Astrocyte (in vitro differentiated cells and primary cell): ENCODE measurements at regions not wholly inside any gene's neighbourhood (a gene's known extent, or its start where the extent isn't known, plus 50 kb on each side); places are given as distances from the start of the nearest gene placed in this dataset.
"Not testable (repeated sequence)": the region's sequence is repeated elsewhere in the genome, so short reads cannot be mapped to it uniquely, and the experiment has no call there.

Experiments used
- DNase-seq: peaks from one replicate; pipeline ENCODE4 v3.0.0-alpha.2; 2010; ENCODE audit warnings: low read depth
- FAIRE-seq: peaks from 2 replicates; lab custom pipeline; 2011; peaks lifted over from hg19 to GRCh38; lab: Jason Lieb, UNC
- H2AFZ ChIP-seq: 2 replicates; pipeline ENCODE4 v1.6.0; 2012; ENCODE audit warnings: low read depth, low read length, inconsistent platforms
- H3K27ac ChIP-seq: 2 replicates; pipeline ENCODE4 v1.5.1; 2011; ENCODE audit warnings: low read depth, low read length, inconsistent platforms
- H3K27me3 ChIP-seq: 2 replicates; pipeline ENCODE4 v1.6.0; 2011; ENCODE audit warnings: low read length, inconsistent platforms; ENCODE audit not compliant: insufficient read depth
- H3K36me3 ChIP-seq: 2 replicates; pipeline ENCODE4 v1.5.1; 2011; ENCODE audit warnings: low read length, inconsistent platforms; ENCODE audit not compliant: insufficient read depth
- H3K4me1 ChIP-seq: 2 replicates; pipeline ENCODE4 v1.5.1; 2011; ENCODE audit warnings: low read length, inconsistent platforms; ENCODE audit not compliant: insufficient read depth
- H3K4me2 ChIP-seq: 2 replicates; pipeline ENCODE4 v1.6.0; 2012; ENCODE audit warnings: low read length, inconsistent platforms
- H3K4me3 ChIP-seq: 2 replicates; pipeline ENCODE4 v1.5.1; 2011; ENCODE audit warnings: low read depth, mild to moderate bottlenecking, low read length, inconsistent platforms; ENCODE audit not compliant: insufficient read depth
- H3K79me2 ChIP-seq: 2 replicates; pipeline ENCODE4 v1.6.0; 2012; ENCODE audit warnings: mild to moderate bottlenecking, low read length, inconsistent platforms; ENCODE audit not compliant: insufficient read depth
- H3K9ac ChIP-seq: 2 replicates; pipeline ENCODE4 v1.6.0; 2012; ENCODE audit warnings: mild to moderate bottlenecking, low read length, inconsistent platforms
- H3K9me3 ChIP-seq: 2 replicates; pipeline ENCODE4 v1.5.1; 2012; ENCODE audit warnings: low read depth, mild to moderate bottlenecking, low read length, inconsistent platforms; ENCODE audit not compliant: insufficient read depth
- H4K20me1 ChIP-seq: 2 replicates; pipeline ENCODE4 v1.6.0; 2012; ENCODE audit warnings: low read length, inconsistent platforms; ENCODE audit not compliant: insufficient read depth
- H3K27ac Mint-ChIP-seq: one replicate; pipeline ENCODE4 v1.8.0; 2021; ENCODE audit warnings: mild to moderate bottlenecking, mixed read lengths; ENCODE audit not compliant: unreplicated experiment
- H3K27me3 Mint-ChIP-seq: one replicate; pipeline ENCODE4 v1.8.0; 2021; ENCODE audit warnings: low read depth, mixed read lengths; ENCODE audit not compliant: unreplicated experiment
- H3K36me3 Mint-ChIP-seq: one replicate; pipeline ENCODE4 v1.8.0; 2021; ENCODE audit warnings: low read depth, mixed read lengths; ENCODE audit not compliant: unreplicated experiment
- H3K4me1 Mint-ChIP-seq: one replicate; pipeline ENCODE4 v1.8.0; 2021; ENCODE audit warnings: low read depth, mixed read lengths; ENCODE audit not compliant: unreplicated experiment
- H3K4me3 Mint-ChIP-seq: one replicate; pipeline ENCODE4 v1.8.0; 2021; ENCODE audit warnings: mild to moderate bottlenecking, moderate library complexity, mixed read lengths; ENCODE audit not compliant: unreplicated experiment
- H3K9me3 Mint-ChIP-seq: one replicate; pipeline ENCODE4 v1.8.0; 2021; ENCODE audit warnings: mild to moderate bottlenecking, mixed read lengths; ENCODE audit not compliant: unreplicated experiment

GRCh38 chr21:5975719-5976118 lies 4545.7 kb upstream of the TPTE start:
- DNase-seq, H3K9me3 Mint-ChIP-seq, H3K27ac ChIP-seq, H3K9me3 ChIP-seq, H3K9ac ChIP-seq, H3K36me3 ChIP-seq, H3K36me3 Mint-ChIP-seq, H3K27me3 ChIP-seq, H3K4me3 Mint-ChIP-seq, H3K4me3 ChIP-seq, H2AFZ ChIP-seq, H3K4me1 ChIP-seq, H3K27me3 Mint-ChIP-seq, H3K4me1 Mint-ChIP-seq, H3K4me2 ChIP-seq, FAIRE-seq, H3K79me2 ChIP-seq, H4K20me1 ChIP-seq, H3K27ac Mint-ChIP-seq: not testable (repeated sequence)

DNA sequence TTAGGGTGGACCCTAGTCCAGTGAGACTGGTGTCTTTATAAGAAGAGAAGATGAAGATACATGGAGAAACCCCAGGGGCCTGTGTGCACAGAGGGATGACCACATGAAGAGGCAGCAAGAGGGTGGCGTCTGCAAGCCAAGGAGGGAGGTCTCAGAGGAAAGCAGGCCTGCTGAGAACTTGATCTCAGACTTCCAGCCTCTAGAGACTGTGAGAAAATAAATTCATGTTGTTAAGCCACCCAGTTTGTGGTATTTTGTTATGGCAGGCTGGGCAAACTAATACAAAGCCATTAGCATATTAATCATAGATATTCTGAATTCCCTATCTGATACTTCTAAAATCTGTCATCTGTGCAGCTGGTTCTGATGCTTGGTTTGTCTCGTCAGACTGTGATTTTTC lies 4523.8 kb upstream of the TPTE start:
- H4K20me1 ChIP-seq, H3K27ac ChIP-seq, FAIRE-seq, H3K4me1 ChIP-seq, H3K27me3 Mint-ChIP-seq, H2AFZ ChIP-seq, H3K27ac Mint-ChIP-seq, H3K27me3 ChIP-seq, H3K79me2 ChIP-seq, H3K4me2 ChIP-seq, H3K4me3 ChIP-seq, H3K36me3 ChIP-seq, H3K36me3 Mint-ChIP-seq, H3K4me3 Mint-ChIP-seq, H3K9ac ChIP-seq, H3K9me3 ChIP-seq, DNase-seq, H3K9me3 Mint-ChIP-seq, H3K4me1 Mint-ChIP-seq: not testable (repeated sequence)

- H4K20me1 ChIP-seq, H3K4me2 ChIP-seq, H3K27me3 Mint-ChIP-seq, H3K36me3 Mint-ChIP-seq, FAIRE-seq, H3K4me1 ChIP-seq, H3K27me3 ChIP-seq, H3K27ac Mint-ChIP-seq, H3K27ac ChIP-seq, H3K9me3 ChIP-seq, H3K4me3 Mint-ChIP-seq, H3K9me3 Mint-ChIP-seq, H2AFZ ChIP-seq, H3K79me2 ChIP-seq, H3K4me3 ChIP-seq, H3K36me3 ChIP-seq, H3K9ac ChIP-seq, DNase-seq, H3K4me1 Mint-ChIP-seq: not testable (repeated sequence)
Measured at GRCh38 chr21:6015422-6016057, 4505.8 kb upstream of the TPTE start.

GRCh38 chr21:6020460-6020859 lies 4500.9 kb upstream of the TPTE start:
- not testable (repeated sequence) for H3K4me3 Mint-ChIP-seq, H3K4me2 ChIP-seq, H3K4me3 ChIP-seq, H2AFZ ChIP-seq, H3K9me3 ChIP-seq, H3K27me3 Mint-ChIP-seq, H4K20me1 ChIP-seq, H3K79me2 ChIP-seq, H3K9me3 Mint-ChIP-seq, H3K27ac Mint-ChIP-seq, H3K9ac ChIP-seq, H3K4me1 Mint-ChIP-seq, H3K36me3 ChIP-seq, H3K36me3 Mint-ChIP-seq, H3K27me3 ChIP-seq, FAIRE-seq, H3K27ac ChIP-seq, H3K4me1 ChIP-seq, DNase-seq

- not testable (repeated sequence) for H4K20me1 ChIP-seq, H3K27ac ChIP-seq, H3K27me3 Mint-ChIP-seq, H3K36me3 ChIP-seq, H3K27ac Mint-ChIP-seq, H3K27me3 ChIP-seq, H3K79me2 ChIP-seq, H3K36me3 Mint-ChIP-seq, H3K4me2 ChIP-seq, FAIRE-seq, H3K4me1 ChIP-seq, H3K9me3 Mint-ChIP-seq, H3K9me3 ChIP-seq, H3K9ac ChIP-seq, H3K4me3 ChIP-seq, DNase-seq, H2AFZ ChIP-seq, H3K4me1 Mint-ChIP-seq, H3K4me3 Mint-ChIP-seq
Measured at GRCh38 chr21:6020953-6021716, 4500.2 kb upstream of the TPTE start.

GRCh38 chr21:6021717-6022270 lies 4499.6 kb upstream of the TPTE start:
- not testable (repeated sequence) for H3K4me2 ChIP-seq, H3K36me3 Mint-ChIP-seq, H3K4me3 ChIP-seq, H3K9me3 ChIP-seq, H3K27ac Mint-ChIP-seq, H3K36me3 ChIP-seq, H3K27ac ChIP-seq, H4K20me1 ChIP-seq, H3K4me3 Mint-ChIP-seq, DNase-seq, H3K27me3 Mint-ChIP-seq, H3K27me3 ChIP-seq, H3K4me1 Mint-ChIP-seq, H2AFZ ChIP-seq, H3K79me2 ChIP-seq, H3K9ac ChIP-seq, H3K4me1 ChIP-seq, FAIRE-seq, H3K9me3 Mint-ChIP-seq
